HG03469 (cell line): ENCODE measurements at regions not wholly inside any gene's neighbourhood (a gene's known extent, or its start where the extent isn't known, plus 50 kb on each side); places are given as distances from the start of the nearest gene placed in this dataset.

Experiments
- ATAC-seq: cut with Tn5 transposase; IDR thresholded peaks from one replicate; pipeline ENCODE4 v1.9.1; 2021; ENCODE audit warnings: mild to moderate bottlenecking, moderate library complexity, moderate number of reproducible peaks; ENCODE audit not compliant: unreplicated experiment

DNA sequence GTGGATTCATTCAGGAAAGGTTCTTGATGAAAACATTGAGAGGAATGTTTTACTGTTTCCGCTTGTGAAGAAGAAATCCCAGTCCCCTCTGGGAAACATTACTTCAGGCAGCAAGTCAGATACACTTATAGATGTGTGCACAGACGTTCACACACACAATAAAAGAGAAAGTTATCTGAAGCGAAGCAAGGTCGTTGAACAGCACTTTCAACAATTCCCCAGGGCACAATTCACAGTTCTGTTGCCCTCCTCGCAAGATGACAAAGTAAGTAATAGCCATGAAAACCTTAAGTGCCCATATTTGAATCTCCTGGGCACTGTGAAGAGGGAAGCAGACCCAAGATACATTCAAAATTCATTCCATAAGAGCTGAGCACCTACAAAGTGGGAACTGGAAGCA is 156.6 kb upstream of the CAND1 start:
- no peak for ATAC-seq

- no peak for ATAC-seq
Observed at GRCh38 chr12:67116134-67116533, 153.0 kb upstream of the CAND1 start.

GRCh38 chr12:67122584-67122983 is 146.6 kb upstream of the CAND1 start:
- no peak for ATAC-seq

- no peak for ATAC-seq
Observed at GRCh38 chr12:67137256-67137655, 131.9 kb upstream of the CAND1 start.

GRCh38 chr12:67141296-67142018 is 127.7 kb upstream of the CAND1 start:
- no peak for ATAC-seq

- no peak for ATAC-seq
Observed at GRCh38 chr12:67145692-67146091, 123.5 kb upstream of the CAND1 start.

GRCh38 chr12:67147030-67147429 is 122.1 kb upstream of the CAND1 start:
- ATAC-seq: no peak

DNA sequence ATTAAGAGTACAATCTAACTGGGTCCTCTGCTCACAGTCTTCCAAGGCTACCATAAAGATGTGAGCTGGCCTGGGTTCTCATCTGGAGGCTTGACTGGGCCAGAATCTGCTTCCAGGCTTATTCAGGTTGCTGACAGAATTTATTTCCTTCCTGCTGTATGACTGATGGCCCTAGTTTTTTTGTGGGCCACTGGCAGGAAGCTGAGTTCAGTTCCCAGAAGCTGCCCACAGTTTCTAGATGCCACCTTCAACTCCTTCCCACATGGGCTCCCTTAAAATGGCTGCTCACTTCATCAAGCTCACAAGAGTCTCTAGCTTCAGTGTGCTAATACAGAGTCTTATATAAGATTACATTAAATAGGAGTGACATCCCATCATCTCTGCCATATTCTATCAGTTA is 121.7 kb upstream of the CAND1 start:
- ATAC-seq: no peak

- no peak for ATAC-seq
Observed at GRCh38 chr12:67148265-67148664, 120.9 kb upstream of the CAND1 start.

DNA sequence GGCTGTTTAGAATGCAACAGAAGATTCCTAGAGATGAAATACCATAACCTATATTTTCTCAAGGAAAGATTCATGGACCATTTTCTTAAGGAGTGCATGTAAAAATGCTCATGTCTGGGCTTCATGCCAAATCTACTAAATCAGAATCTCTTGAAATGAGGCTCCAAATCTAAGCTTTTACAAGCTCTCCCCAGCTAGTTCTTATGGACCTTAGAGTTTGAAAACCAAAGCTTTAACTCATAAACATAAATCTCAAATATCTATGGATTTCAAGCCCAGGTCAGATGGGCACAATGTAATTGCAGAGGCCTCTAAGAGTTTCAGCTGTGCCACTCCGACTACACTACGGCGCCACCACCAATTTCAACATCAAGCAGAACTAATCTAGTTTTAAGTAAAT is 117.3 kb upstream of the CAND1 start:
- no peak for ATAC-seq

DNA sequence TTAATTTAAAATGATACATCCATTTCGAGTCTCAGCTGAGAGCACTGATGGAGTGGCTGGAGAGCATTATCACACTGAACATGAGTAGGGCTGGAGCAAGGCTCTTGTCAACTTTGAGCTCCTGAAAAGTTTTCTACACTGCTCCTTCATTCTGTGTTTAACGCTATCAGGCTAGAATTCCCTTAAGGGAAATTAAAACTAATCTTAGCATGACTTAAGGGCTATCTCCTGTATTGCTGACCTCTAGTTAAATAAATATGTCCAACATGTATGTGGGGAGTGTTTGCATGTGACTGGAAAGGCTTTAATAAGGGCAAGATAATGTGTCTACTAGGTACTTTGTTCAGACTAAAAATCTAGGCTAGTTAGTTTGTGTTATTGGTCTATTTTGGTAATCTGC is 116.7 kb upstream of the CAND1 start:
- ATAC-seq: no peak

- no peak for ATAC-seq
Observed at GRCh38 chr12:67154901-67155300, 114.3 kb upstream of the CAND1 start.

DNA sequence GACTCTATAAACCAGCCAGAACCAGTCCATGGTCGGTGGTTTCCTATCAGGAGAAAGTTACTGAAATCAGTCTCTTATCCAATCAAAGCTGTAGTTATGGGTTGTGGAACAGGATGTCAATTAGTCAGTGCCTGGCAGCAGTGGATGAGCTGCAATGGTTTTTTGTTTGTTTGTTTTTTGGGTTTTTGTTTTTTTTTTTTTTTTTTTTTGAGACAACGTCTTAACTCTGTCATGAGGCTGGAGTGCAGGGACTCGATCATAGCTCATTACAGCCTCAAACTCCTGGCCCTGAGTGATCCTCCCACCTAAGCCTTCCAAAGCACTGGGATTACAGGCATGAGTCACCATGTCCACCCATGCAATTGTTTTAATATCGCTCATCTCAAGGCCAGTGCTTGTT is 113.3 kb upstream of the CAND1 start:
- ATAC-seq: no peak

- no peak for ATAC-seq
Observed at GRCh38 chr12:67161322-67161918, 107.7 kb upstream of the CAND1 start.

- ATAC-seq: no peak
Observed at GRCh38 chr12:67173258-67173657, 95.9 kb upstream of the CAND1 start.

- ATAC-seq: no peak
Observed at GRCh38 chr12:67182551-67182950, 86.6 kb upstream of the CAND1 start.

- ATAC-seq: no peak
Observed at GRCh38 chr12:67193704-67194103, 75.5 kb upstream of the CAND1 start.

GRCh38 chr12:67200386-67200785 is 68.8 kb upstream of the CAND1 start:
- no peak for ATAC-seq

GRCh38 chr12:67202011-67202677 is 67.0 kb upstream of the CAND1 start:
- no peak for ATAC-seq

DNA sequence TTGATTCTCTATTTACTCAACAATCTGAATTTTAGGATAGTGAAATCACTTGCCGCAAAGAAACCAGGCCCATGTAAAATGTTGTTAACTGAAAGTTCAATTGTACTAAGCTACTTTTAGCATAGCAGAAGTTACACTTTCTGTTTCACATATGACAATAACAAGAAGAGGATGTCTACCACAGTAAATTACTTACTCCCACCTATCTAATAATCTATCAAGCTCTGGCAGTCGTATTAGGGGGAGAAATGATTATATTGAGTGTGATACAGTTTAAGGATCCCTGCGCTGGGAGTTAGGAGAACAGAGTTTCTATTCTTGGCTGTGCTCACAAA is 66.5 kb upstream of the CAND1 start:
- no peak for ATAC-seq

GRCh38 chr12:67208281-67209067 is 60.7 kb upstream of the CAND1 start:
- ATAC-seq: no peak

DNA sequence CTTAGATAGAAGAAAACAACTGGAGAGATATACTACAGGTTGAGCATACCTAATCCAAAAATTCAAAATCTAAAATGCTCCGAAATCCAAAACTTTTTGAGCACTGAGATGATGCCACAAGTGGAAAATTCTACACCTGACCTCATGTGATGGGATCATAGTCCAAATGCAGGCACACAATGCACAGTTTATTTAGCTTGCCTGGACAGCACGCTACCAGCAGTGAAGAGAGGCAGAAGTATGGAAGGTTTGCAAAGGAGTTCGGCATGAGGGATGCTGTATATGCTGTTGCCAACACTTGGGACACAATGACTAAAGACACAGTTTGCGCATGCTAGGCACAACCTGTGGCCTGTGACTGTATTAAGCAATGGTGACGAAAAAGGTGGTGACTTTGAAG is 58.1 kb upstream of the CAND1 start:
- no peak for ATAC-seq
